Activated CD4-positive, alpha-beta T cell treated with anti-CD3 and anti-CD28 coated beads for 36 hours (primary cell): ENCODE measurements at regions not wholly inside any gene's neighbourhood (a gene's known extent, or its start where the extent isn't known, plus 50 kb on each side); places are given as distances from the start of the nearest gene placed in this dataset.

Experiments used
- ATAC-seq: fragments of 200-7000 bp; cut with Tn5 transposase; one replicate; pipeline ENCODE4 v1.10.0; 2021; ENCODE audit warnings: mild to moderate bottlenecking, moderate library complexity
- CTCF ChIA-PET: fragments of 350-600 bp; sonication (Branson Sonifier 250); formaldehyde crosslinking; loops from one replicate; lab custom pipeline; 2021; ENCODE audit warnings: antibody characterized with exemption; lab: Charles Lee
- POLR2A ChIA-PET: fragments of 350-600 bp; sonication (Branson Sonifier 250); formaldehyde crosslinking; loops from one replicate; lab custom pipeline; 2021; ENCODE audit warnings: antibody characterized with exemption, inconsistent platforms; lab: Charles Lee
- DNase-seq: peaks from one replicate; pipeline ENCODE4 v3.0.0-alpha.2; 2020
- H3K27ac Mint-ChIP-seq: one replicate; pipeline ENCODE4 v1.8.0; 2021; ENCODE audit warnings: mixed read lengths
- H3K27me3 Mint-ChIP-seq: one replicate; pipeline ENCODE4 v1.8.0; 2021; ENCODE audit warnings: mixed read lengths
- H3K36me3 Mint-ChIP-seq: one replicate; pipeline ENCODE4 v1.8.0; 2021; ENCODE audit warnings: low read depth, mixed read lengths
- H3K4me1 Mint-ChIP-seq: one replicate; pipeline ENCODE4 v1.8.0; 2021; ENCODE audit warnings: mixed read lengths
- H3K4me3 Mint-ChIP-seq: one replicate; pipeline ENCODE4 v1.8.0; 2021; ENCODE audit warnings: mild to moderate bottlenecking, moderate library complexity, mixed read lengths
- H3K9me3 Mint-ChIP-seq: one replicate; pipeline ENCODE4 v1.8.0; 2021; ENCODE audit warnings: low read depth, mixed read lengths
- intact Hi-C, 2 experiments: fragments of 100-400 bp; cut with DNase I in 1 of 2; cut with micrococcal nuclease in 1 of 2; formaldehyde crosslinking; loops; one replicate each; pipeline versions ENCODE4 v1.14.2 to v1.15.1; 2022 to 2024; cut with DNase I, micrococcal nuclease

DNA sequence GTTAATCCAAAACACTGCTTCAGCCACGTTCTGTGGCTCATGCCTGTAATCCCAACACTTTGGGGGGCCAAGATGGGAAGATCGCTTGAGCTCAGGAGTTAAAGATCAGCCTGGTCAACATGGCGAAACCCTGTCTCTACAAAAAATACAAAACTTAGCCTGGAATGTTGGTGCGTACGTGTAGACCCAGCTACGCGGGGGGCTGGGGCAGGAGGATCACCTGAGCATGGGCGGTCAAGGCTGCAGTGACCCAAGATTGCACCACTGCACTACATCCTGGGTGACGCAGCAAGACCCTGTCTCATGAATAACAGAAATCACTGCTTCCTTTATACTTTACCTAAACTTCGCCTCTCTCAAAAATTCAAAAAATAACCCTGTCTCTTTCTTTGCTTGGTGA lies 1325.0 kb upstream of the CADM2 start:
- Mint-ChIP-seq H3K9me3 (peaks cover 16% of the 10 kb centered on the region), H3K4me1 (no peaks in the 10 kb centered on the region), H3K27ac (no peak overlapping the region), H3K27me3 (no peaks in the 10 kb centered on the region), H3K36me3 (no peaks in the 10 kb centered on the region), H3K4me3 (no peak overlapping the region)
- ATAC-seq (no peak), DNase-seq (no peak)
- CTCF ChIA-PET = no interaction called here
- POLR2A ChIA-PET = no interaction called here
- intact Hi-C loops = loop anchor here in 1 of 2 experiments (10.0 kb wide), 1 partner anchor 1149 kb away; no protein-coding TSS in a partner anchor

DNA sequence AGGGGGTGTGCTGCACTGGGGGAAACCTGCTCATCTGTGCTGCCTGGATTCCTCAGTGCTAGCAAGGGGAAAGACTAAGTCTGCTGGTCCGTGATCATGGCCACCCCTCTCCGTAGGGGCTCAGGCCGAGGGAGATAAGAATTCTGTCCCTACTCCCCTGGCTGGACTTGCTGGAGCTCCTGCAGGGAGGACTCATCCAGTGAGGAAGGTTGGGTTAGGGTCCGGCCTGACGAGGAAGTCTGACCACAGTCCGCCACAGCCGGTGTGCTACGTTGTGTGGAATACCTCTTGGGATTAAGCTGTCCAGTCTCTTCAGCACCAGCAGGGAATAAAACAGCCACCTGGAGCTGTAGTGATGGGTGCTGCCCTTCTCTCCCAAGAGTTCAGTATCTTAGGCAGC lies 1309.1 kb upstream of the CADM2 start:
- H3K4me1 Mint-ChIP-seq = no peaks in the 10 kb centered on the region
- POLR2A ChIA-PET = no interaction called here
- DNase-seq = no peak

DNA sequence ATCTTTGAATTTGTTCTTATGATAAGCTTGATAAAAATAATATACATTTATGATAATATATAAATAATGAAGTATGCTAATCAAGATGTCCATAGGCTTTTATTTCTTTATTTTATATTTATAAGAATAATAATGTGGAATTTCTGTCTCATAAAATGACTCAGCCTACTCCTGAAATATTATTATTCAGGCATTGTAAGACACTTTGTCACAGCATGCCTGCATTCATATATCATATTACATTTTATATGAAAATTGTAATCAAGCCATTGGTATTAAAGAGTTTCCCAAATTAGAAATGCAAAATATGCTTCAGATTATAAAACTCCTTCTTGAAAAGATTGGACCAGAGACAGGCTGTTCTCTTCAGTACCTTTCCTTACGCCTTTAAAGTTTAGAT lies 1303.7 kb upstream of the CADM2 start:
- peaks cover 15% of the 10 kb centered on the region for H3K9me3 Mint-ChIP-seq
- DNase-seq (no peak), ATAC-seq (no peak)
- POLR2A ChIA-PET = no interaction called here
- no peak overlapping the region for H3K27ac Mint-ChIP-seq
- H3K36me3 Mint-ChIP-seq = no peaks in the 10 kb centered on the region
- CTCF ChIA-PET = no interaction called here
- no peaks in the 10 kb centered on the region for H3K4me1 Mint-ChIP-seq
- H3K27me3 Mint-ChIP-seq = no peaks in the 10 kb centered on the region
- no peak overlapping the region for H3K4me3 Mint-ChIP-seq
- intact Hi-C loops = no loop called here

More for the DNA sequence above, 1309.1 kb upstream of the CADM2 start:
- peaks cover 24% of the 10 kb centered on the region for H3K9me3 Mint-ChIP-seq
- no peaks in the 10 kb centered on the region for H3K27me3 Mint-ChIP-seq
- H3K4me3 Mint-ChIP-seq = no peak overlapping the region
- no peak for ATAC-seq
- H3K36me3 Mint-ChIP-seq = no peaks in the 10 kb centered on the region
- CTCF ChIA-PET = no interaction called here
- intact Hi-C loops = no loop called here
- no peak overlapping the region for H3K27ac Mint-ChIP-seq

DNA sequence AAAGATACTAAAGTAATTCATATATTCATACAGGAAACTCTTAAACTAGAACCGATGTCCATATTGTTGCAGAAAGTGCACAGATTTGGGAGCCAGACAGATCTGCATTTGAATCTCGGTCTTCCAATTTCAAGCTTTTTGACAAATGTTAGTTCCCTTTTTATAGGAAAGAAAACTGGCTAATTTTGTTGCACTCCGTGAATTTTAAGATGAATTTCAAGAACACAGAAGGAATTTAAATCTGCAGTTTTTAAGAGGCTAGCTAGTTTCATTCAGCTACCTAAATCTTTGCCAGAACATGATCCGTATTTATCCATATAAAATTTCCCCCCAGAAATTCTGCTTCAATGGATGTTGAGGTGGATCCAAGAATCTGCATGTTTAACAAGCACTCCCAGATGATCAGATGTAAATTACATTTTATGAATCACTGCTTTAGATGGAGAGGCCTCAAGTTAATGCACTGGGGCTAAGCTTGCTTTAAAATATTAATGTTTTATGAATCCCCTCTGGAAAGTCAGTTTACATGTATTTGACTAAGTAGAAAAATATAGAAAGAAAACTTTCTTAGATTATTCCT lies 1296.3 kb upstream of the CADM2 start:
- CTCF ChIA-PET = no interaction called here
- Mint-ChIP-seq H3K27ac (no peak overlapping the region), H3K4me3 (no peak overlapping the region), H3K4me1 (no peaks in the 10 kb centered on the region), H3K36me3 (no peaks in the 10 kb centered on the region), H3K27me3 (no peaks in the 10 kb centered on the region), H3K9me3 (peaks cover 12% of the 10 kb centered on the region)
- ATAC-seq = no peak
- POLR2A ChIA-PET = no interaction called here
- intact Hi-C loops = no loop called here
- no peak for DNase-seq

DNA sequence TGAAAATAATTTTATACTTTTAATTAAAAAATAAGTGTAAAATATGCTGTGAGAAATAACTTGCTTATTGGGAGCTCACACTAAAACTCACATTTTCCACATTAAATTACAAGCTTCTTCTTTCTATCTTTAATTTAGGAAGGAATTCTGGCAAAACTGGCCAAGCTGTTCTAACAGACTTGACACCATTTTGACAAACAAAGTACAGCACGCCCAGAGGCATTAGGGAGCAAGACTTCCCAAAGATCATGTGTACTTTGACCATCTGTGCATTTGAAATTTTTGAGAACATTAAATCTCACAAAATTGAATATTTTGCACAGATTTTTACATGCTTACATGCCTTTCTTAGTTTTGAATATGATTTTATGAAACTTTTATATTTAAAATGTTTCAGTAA lies 1288.4 kb upstream of the CADM2 start:
- Mint-ChIP-seq H3K9me3 (peaks cover 9% of the 10 kb centered on the region), H3K27me3 (no peaks in the 10 kb centered on the region), H3K4me1 (no peaks in the 10 kb centered on the region), H3K27ac (no peak overlapping the region), H3K36me3 (no peaks in the 10 kb centered on the region), H3K4me3 (no peak overlapping the region)
- no peak for DNase-seq
- POLR2A ChIA-PET = no interaction called here
- no peak for ATAC-seq
- intact Hi-C loops = no loop called here
- CTCF ChIA-PET = no interaction called here

DNA sequence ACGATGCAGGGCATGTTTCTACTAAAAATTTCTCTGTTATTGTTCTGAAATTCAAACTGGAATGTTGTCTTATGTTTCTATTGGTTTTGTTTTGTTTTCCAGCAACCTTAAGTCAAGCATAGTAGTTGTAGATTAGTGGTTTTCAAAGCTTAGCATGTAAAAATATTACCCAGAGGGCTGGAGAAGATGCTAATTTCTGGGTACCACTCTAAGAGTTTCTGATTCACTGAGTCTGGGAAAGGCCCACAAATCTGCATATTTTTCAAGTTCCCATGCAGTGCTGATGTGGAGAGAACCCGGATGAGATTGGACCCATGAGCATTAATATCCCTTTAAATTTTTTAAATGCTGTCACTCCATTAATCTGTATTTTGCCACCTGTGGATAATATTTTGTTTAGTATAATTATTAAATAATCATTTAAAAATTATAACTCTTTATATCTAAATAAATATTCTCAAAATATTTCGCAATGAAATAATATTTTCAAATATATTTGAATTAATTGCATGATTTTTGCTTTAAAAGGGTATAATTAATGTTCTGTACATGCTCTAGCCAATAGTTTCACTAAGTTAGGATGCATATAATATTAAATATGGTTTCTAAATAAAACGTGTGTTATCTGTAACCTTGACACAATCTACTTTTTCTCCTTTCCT lies 1274.7 kb upstream of the CADM2 start:
- Mint-ChIP-seq H3K27ac (no peak overlapping the region), H3K4me1 (no peaks in the 10 kb centered on the region), H3K4me3 (no peak overlapping the region), H3K27me3 (no peaks in the 10 kb centered on the region), H3K9me3 (peaks cover 18% of the 10 kb centered on the region), H3K36me3 (no peaks in the 10 kb centered on the region)
- ATAC-seq (no peak), DNase-seq (no peak)
- ChIA-PET CTCF (no interaction called here), POLR2A (no interaction called here)
- intact Hi-C loops = no loop called here

DNA sequence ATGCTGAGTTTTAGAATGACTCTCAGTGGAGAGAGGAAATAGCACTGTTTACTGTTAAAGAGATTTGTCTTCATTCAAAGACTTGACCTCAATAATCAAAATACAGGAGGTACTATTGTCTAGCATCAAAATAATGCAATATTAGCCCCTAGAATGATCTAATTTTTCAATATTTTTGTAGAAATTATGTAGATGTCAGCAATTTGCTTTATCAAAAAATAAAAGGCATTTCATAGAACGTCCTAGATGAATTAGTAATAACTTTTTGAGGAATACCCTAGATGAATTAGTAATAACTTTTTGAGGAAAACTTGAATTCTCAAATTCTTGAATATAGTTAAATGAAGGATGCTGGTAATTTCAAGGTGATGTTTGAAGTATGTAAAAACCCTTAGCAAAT lies 1252.1 kb upstream of the CADM2 start:
- no peaks in the 10 kb centered on the region for H3K36me3 Mint-ChIP-seq
- no peak for ATAC-seq
- intact Hi-C loops = no loop called here
- H3K4me3 Mint-ChIP-seq = no peak overlapping the region
- peaks cover 15% of the 10 kb centered on the region for H3K9me3 Mint-ChIP-seq
- DNase-seq = no peak
- H3K4me1 Mint-ChIP-seq = no peaks in the 10 kb centered on the region
- CTCF ChIA-PET = no interaction called here
- no peaks in the 10 kb centered on the region for H3K27me3 Mint-ChIP-seq
- no peak overlapping the region for H3K27ac Mint-ChIP-seq
- POLR2A ChIA-PET = no interaction called here

DNA sequence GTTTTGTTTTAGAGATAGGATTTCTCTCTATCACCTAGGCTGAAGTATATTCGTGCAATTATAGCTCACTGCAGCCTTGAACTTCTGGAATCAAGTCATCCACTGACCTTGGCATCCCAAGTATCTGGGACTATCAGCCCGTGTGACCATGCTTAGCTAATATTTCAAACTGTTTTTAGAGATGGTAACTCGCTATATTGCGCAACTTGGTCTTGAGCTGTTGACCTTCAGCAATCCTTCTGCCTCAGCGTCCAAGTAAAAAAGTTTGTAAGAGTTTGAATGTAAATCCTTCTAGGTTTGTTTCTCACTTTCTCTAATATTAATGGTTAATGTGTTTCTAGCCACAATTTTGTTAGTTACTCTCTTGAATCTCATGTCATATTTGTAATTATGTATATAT lies 1243.5 kb upstream of the CADM2 start:
- no peaks in the 10 kb centered on the region for H3K4me1 Mint-ChIP-seq
- intact Hi-C loops = no loop called here
- DNase-seq = no peak
- ChIA-PET CTCF (no interaction called here), POLR2A (no interaction called here)
- no peak for ATAC-seq
- no peaks in the 10 kb centered on the region for H3K9me3 Mint-ChIP-seq
- no peaks in the 10 kb centered on the region for H3K27me3 Mint-ChIP-seq
- no peak overlapping the region for H3K4me3 Mint-ChIP-seq
- no peak overlapping the region for H3K27ac Mint-ChIP-seq
- no peaks in the 10 kb centered on the region for H3K36me3 Mint-ChIP-seq

DNA sequence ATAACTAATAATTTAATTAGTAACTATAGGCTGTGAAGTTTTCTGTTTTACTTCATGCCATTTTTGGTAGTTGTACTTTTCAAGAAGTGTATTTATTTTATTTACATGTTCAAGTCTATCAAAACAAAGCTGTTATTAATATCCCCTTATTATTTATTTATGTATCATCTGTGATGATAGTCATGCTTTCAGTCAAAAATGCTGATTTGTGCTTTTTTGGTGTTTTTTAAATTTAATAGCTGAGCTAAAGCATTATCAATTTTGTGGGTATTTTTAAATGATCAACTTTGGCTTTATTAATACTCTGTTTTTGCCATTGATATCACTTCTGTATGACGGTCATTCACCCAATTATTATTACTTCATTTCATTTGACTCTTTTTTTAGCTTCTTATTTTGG lies 1229.2 kb upstream of the CADM2 start:
- intact Hi-C loops = no loop called here
- no peak overlapping the region for H3K4me3 Mint-ChIP-seq
- H3K27me3 Mint-ChIP-seq = no peaks in the 10 kb centered on the region
- no peaks in the 10 kb centered on the region for H3K4me1 Mint-ChIP-seq
- no peak for ATAC-seq
- CTCF ChIA-PET = no interaction called here
- peaks cover 13% of the 10 kb centered on the region for H3K9me3 Mint-ChIP-seq
- POLR2A ChIA-PET = no interaction called here
- DNase-seq = no peak
- H3K27ac Mint-ChIP-seq = no peak overlapping the region
- no peaks in the 10 kb centered on the region for H3K36me3 Mint-ChIP-seq

DNA sequence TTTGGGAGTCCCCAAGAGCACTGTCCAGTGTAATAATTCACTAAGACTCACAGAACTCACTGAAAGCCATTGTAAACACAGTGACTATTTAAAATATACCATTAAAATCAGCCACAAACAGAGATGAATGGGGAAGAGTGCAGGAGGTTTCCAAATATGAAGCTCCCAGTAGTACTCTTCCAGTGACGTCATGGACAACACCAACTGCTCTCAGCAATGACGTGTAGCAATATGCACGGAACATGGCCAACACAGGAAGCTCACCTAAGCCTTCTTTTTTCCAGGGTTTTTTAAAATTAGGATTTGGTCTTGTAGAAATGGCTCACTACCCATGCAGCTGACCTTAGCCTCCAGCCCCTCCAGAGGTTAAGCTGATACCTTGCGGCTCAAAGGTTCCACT lies 1224.1 kb upstream of the CADM2 start:
- Mint-ChIP-seq H3K4me3 (no peak overlapping the region), H3K27me3 (no peaks in the 10 kb centered on the region)

DNA sequence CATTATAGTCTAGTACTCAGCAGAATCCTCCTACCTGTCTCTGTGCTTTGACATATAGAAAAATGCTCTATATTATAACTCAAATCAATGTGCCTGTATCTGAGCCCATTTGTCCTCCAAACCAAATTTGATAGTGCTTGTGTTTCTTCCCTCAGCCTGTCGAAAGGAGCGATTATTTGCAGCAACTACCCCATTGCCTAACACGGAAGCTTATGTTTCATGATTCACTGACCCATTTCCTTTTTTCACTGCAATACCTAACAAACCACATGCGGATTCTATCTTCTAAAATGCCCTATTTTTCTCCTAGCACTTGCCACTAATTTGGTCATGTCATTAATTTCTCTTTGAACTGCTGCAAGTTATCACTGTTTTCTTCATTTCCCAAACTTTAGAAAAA lies 1220.6 kb upstream of the CADM2 start:
- intact Hi-C loops = no loop called here
- DNase-seq = no peak
- POLR2A ChIA-PET = no interaction called here
- CTCF ChIA-PET = no interaction called here
- no peaks in the 10 kb centered on the region for H3K4me1 Mint-ChIP-seq
- no peaks in the 10 kb centered on the region for H3K27me3 Mint-ChIP-seq
- no peak overlapping the region for H3K27ac Mint-ChIP-seq
- peaks cover 4% of the 10 kb centered on the region for H3K9me3 Mint-ChIP-seq
- no peak overlapping the region for H3K4me3 Mint-ChIP-seq
- no peak for ATAC-seq
- no peaks in the 10 kb centered on the region for H3K36me3 Mint-ChIP-seq

More for the DNA sequence above, 1224.1 kb upstream of the CADM2 start:
- Mint-ChIP-seq H3K9me3 (no peaks in the 10 kb centered on the region), H3K36me3 (no peaks in the 10 kb centered on the region), H3K27ac (no peak overlapping the region), H3K4me1 (no peaks in the 10 kb centered on the region)
- ChIA-PET CTCF (no interaction called here), POLR2A (no interaction called here)
- no peak for ATAC-seq
- DNase-seq = no peak
- intact Hi-C loops = no loop called here

DNA sequence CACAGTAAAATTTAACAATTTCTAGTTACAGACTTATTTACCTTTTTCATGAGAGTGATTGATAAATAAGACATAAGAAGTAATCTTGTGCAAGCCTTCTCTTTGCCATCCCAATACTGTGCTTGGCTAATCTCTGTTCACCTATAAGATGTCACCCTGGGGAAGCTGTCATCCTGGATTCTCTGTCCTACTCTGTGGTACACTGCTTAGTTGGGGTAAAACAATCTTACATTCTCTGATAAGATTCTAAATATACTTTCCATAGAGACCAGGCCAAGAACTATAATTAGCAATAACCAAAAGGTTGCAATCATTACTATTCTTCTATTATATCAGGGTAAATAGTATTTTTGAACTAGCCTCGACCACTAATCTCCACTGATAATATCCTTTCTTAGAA lies 1218.3 kb upstream of the CADM2 start:
- POLR2A ChIA-PET = no interaction called here
- DNase-seq (no peak), ATAC-seq (no peak)
- H3K9me3 Mint-ChIP-seq = peaks cover 12% of the 10 kb centered on the region
- H3K36me3 Mint-ChIP-seq = no peaks in the 10 kb centered on the region
- no peak overlapping the region for H3K4me3 Mint-ChIP-seq
- CTCF ChIA-PET = no interaction called here
- intact Hi-C loops = no loop called here
- H3K27me3 Mint-ChIP-seq = no peaks in the 10 kb centered on the region
- H3K4me1 Mint-ChIP-seq = no peaks in the 10 kb centered on the region
- H3K27ac Mint-ChIP-seq = no peak overlapping the region
